Prostate gland (tissue), 2 donors: ENCODE measurements at regions not wholly inside any gene's neighbourhood (a gene's known extent, or its start where the extent isn't known, plus 50 kb on each side); places are given as distances from the start of the nearest gene placed in this dataset.

Experiments used
- DNase-seq: peaks from one replicate; pipeline ENCODE4 v3.0.0-alpha.2; 2019; ENCODE audit warnings: low spot score
- H3K27ac ChIP-seq, 2 donors: fragments of 200-600 bp; sonication (generic); 2 replicates each; pipeline ENCODE4 v1.5.1; 2017 to 2019
- H3K27me3 ChIP-seq: fragments of 200-600 bp; sonication (generic); replicated peaks from 2 replicates; pipeline ENCODE4 v1.5.1; 2019; ENCODE audit not compliant: insufficient read depth
- H3K36me3 ChIP-seq, 2 donors: fragments of 200-600 bp; sonication (generic); 1 replicate in 1 of 2; 2 replicates in 1 of 2; pipeline versions ENCODE4 v1.5.1 to v1.8.1; 2017 to 2019
- H3K4me1 ChIP-seq: fragments of 200-600 bp; sonication (generic); replicated peaks from 2 replicates; pipeline ENCODE4 v1.5.1; 2019
- H3K4me3 ChIP-seq, 2 donors: fragments of 200-600 bp; sonication (generic); 2 replicates each; pipeline ENCODE4 v1.5.1; 2017 to 2019
- H3K9me3 ChIP-seq: fragments of 200-600 bp; sonication (generic); 2 replicates; pipeline ENCODE4 v1.5.1; 2017
- CTCF ChIP-seq, 4 experiments: fragments of 200-600 bp in 2 of 4; fragments of 450-650 bp in 2 of 4; sonication (generic) in 2 of 4; IDR thresholded peaks; 1 replicate in 3 of 4; 2 replicates in 1 of 4; pipeline ENCODE4 v1.5.1; 2016 to 2019; ENCODE audit warnings: antibody characterized with exemption in 4 of 4, mild to moderate bottlenecking in 2 of 4, moderate library complexity in 2 of 4
- POLR2A ChIP-seq: fragments of 450-650 bp; IDR thresholded peaks from one replicate; pipeline ENCODE4 v1.6.1; 2016; ENCODE audit warnings: antibody characterized with exemption, mild to moderate bottlenecking
- POLR2AphosphoS5 ChIP-seq: sonication (generic); formaldehyde crosslinking; IDR thresholded peaks from one replicate; pipeline ENCODE4 v1.6.1; 2017; ENCODE audit warnings: antibody characterized with exemption
- WGBS: methylation state at CpG from one replicate; pipeline ENCODE4 v1.1.5; 2018; 5-methylcytosine and 5-hydroxymethylcytosine counted together
- intact Hi-C: fragments of 100-400 bp; cut with DNase I; formaldehyde crosslinking; loops from one replicate; pipeline ENCODE4 v1.14.2; 2022

- intact Hi-C loops, result no loop called here
- H3K27ac ChIP-seq, result no peak overlapping the region
- H3K4me1 ChIP-seq, result no peaks in the 10 kb centered on the region
- 59% methylated on average over 6 of the region's 6 CpGs for WGBS
- no peaks in the 10 kb centered on the region for H3K36me3 ChIP-seq
- no peaks in the 10 kb centered on the region for H3K27me3 ChIP-seq
- no peak overlapping the region for H3K4me3 ChIP-seq
- no peak for DNase-seq
- TF ChIP-seq POLR2AphosphoS5, result no peak
- no peak for TF ChIP-seq CTCF (IDR thresholded peaks at IDR 0.05)
- no peak for TF ChIP-seq POLR2A
- no peaks in the 10 kb centered on the region for H3K9me3 ChIP-seq
Observed at GRCh38 chr19:30151081-30151480, 209.0 kb downstream of the URI1 start.

GRCh38 chr19:30152510-30153291 lies 210.7 kb downstream of the URI1 start:
- Histone ChIP-seq H3K4me3 (no peak overlapping the region), H3K27ac (no peak overlapping the region), H3K9me3 (no peaks in the 10 kb centered on the region), H3K27me3 (no peaks in the 10 kb centered on the region), H3K4me1 (no peaks in the 10 kb centered on the region), H3K36me3 (no peaks in the 10 kb centered on the region)
- intact Hi-C loops, result no loop called here
- 64% methylated on average over 10 of the region's 10 CpGs for WGBS
- DNase-seq, result no peak
- no peak for TF ChIP-seq POLR2A
- no peak for TF ChIP-seq CTCF (IDR thresholded peaks at IDR 0.05)
- no peak for TF ChIP-seq POLR2AphosphoS5

- TF ChIP-seq CTCF (IDR thresholded peaks at IDR 0.05) (no peak), POLR2A (no peak), POLR2AphosphoS5 (no peak)
- intact Hi-C loops, result no loop called here
- H3K27me3 ChIP-seq, result no peaks in the 10 kb centered on the region
- H3K4me1 ChIP-seq, result no peaks in the 10 kb centered on the region
- no peak overlapping the region for H3K4me3 ChIP-seq
- no peak overlapping the region for H3K27ac ChIP-seq
- 35% methylated on average over 18 of the region's 18 CpGs for WGBS
- DNase-seq, result no peak
- H3K9me3 ChIP-seq, result no peaks in the 10 kb centered on the region
- H3K36me3 ChIP-seq, result no peaks in the 10 kb centered on the region
Observed at GRCh38 chr19:30153326-30154210, 211.5 kb downstream of the URI1 start.

- intact Hi-C loops, result no loop called here
- DNase-seq, result no peak
- no peak overlapping the region for H3K27ac ChIP-seq
- H3K4me1 ChIP-seq, result no peaks in the 10 kb centered on the region
- H3K27me3 ChIP-seq, result no peaks in the 10 kb centered on the region
- H3K9me3 ChIP-seq, result no peaks in the 10 kb centered on the region
- no peak overlapping the region for H3K4me3 ChIP-seq
- H3K36me3 ChIP-seq, result no peaks in the 10 kb centered on the region
- no peak for TF ChIP-seq POLR2A
- no peak for TF ChIP-seq POLR2AphosphoS5
- no peak for TF ChIP-seq CTCF (IDR thresholded peaks at IDR 0.05)
- WGBS, result 86% methylated on average over 8 of the region's 8 CpGs
Observed at GRCh38 chr19:30154410-30154809, 212.4 kb downstream of the URI1 start.
